ENCODE measurements at regions not wholly inside any gene's neighbourhood (a gene's known extent, or its start where the extent isn't known, plus 50 kb on each side); places are given as distances from the start of the nearest gene placed in this dataset.

DNA sequence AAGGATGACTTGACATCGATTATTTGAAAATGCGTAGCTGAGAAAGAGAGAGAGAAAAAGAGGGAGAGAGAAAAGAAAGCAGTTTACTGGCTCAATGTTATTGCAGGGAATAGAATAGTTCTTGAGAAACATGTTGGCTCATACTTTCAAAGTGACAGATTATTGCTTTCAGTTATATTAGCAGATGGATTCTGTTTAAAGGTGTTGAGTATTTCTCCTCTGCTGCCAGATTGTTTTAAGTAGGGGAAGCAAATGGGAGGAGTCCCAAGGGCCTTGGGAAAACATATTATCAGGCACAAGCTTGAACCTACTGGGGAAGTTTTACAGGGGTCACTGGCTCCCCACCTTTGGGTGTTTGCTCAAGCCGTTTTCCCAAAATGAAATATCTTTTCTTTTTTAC lies 203.8 kb upstream of the SRRM4 start:
- H3K79me2 ChIP-seq (ENCODE audit: insufficient read depth, low read length): no peaks in the 10 kb centered on the region
- TF ChIP-seq CTCF (IDR thresholded peaks at IDR 0.05; ENCODE audit: extremely low read depth, low read depth, low read length): no peak
- no peaks in the 10 kb centered on the region for H3K4me1 ChIP-seq (ENCODE audit: insufficient read depth, low read length)
- H3K4me3 ChIP-seq (ENCODE audit: insufficient read depth, low read length): no peak overlapping the region
- H3K9me3 ChIP-seq (ENCODE audit: low read depth, low read length): no peaks in the 10 kb centered on the region
- no peak overlapping the region for H3K27ac ChIP-seq (ENCODE audit: low read depth, low read length)
- no peaks in the 10 kb centered on the region for H4K20me1 ChIP-seq (ENCODE audit: insufficient read depth, low read length)
- H3K27me3 ChIP-seq (ENCODE audit: insufficient read depth, low read length): no peaks in the 10 kb centered on the region
- H3K36me3 ChIP-seq (ENCODE audit: insufficient read depth, low read length): no peaks in the 10 kb centered on the region
- no peak for DNase-seq (ENCODE audit: insufficient read length, low spot score, missing footprints)
- no peak overlapping the region for H3K4me2 ChIP-seq (ENCODE audit: insufficient read depth, low read length)
- no peak overlapping the region for H2AFZ ChIP-seq (ENCODE audit: low read length)

DNA sequence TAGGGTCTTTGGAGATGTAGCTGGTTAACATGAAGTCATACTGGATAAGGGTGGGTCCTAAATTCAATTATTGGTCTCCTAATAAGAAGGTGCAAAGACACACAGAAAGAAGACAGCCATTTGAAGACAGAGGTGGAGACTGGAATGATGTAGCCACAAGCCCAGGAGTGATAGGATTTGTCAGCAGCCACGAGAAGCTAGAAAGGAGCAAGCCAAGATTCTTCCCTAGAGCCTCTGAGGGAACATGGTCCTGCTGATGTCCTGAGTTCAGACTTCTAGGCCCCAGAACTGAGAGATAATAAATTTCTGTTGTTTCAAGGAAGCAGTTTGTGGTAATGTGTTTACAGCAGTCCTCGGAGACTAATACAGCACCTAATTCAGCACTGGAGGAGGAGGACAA lies 203.3 kb upstream of the SRRM4 start:
- Histone ChIP-seq H2AFZ (ENCODE audit: low read length) (no peak overlapping the region), H3K4me3 (ENCODE audit: insufficient read depth, low read length) (no peak overlapping the region), H4K20me1 (ENCODE audit: insufficient read depth, low read length) (no peaks in the 10 kb centered on the region), H3K27ac (ENCODE audit: low read depth, low read length) (no peak overlapping the region), H3K27me3 (ENCODE audit: insufficient read depth, low read length) (no peaks in the 10 kb centered on the region), H3K9me3 (ENCODE audit: low read depth, low read length) (no peaks in the 10 kb centered on the region), H3K79me2 (ENCODE audit: insufficient read depth, low read length) (no peaks in the 10 kb centered on the region), H3K4me1 (ENCODE audit: insufficient read depth, low read length) (no peaks in the 10 kb centered on the region), H3K4me2 (ENCODE audit: insufficient read depth, low read length) (no peak overlapping the region), H3K36me3 (ENCODE audit: insufficient read depth, low read length) (no peaks in the 10 kb centered on the region)
- no peak for TF ChIP-seq CTCF (IDR thresholded peaks at IDR 0.05; ENCODE audit: extremely low read depth, low read depth, low read length)
- DNase-seq (ENCODE audit: insufficient read length, low spot score, missing footprints): no peak

DNA sequence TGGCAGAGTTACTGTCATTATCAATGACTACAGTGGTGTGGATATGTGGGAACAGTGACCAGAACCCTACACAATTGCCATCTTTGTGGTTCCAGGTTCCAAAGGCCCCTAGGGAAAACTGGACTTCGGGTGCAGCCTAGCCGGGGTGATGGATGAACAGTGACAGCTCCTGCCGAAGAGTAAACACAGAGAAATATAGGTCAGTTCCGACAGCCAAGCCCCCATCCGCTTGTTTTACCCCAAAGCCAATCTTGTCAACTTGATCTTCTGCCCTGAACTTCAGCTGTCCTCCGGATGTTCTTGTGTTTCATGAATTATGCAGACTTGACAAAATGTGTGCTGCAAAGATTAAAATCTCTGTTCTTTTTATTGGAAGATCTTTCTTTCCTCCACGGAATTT lies 200.4 kb upstream of the SRRM4 start:
- Histone ChIP-seq H4K20me1 (ENCODE audit: insufficient read depth, low read length) (no peaks in the 10 kb centered on the region), H3K4me1 (ENCODE audit: insufficient read depth, low read length) (no peaks in the 10 kb centered on the region), H3K9me3 (ENCODE audit: low read depth, low read length) (no peaks in the 10 kb centered on the region), H3K4me3 (ENCODE audit: insufficient read depth, low read length) (no peak overlapping the region), H3K79me2 (ENCODE audit: insufficient read depth, low read length) (no peaks in the 10 kb centered on the region), H3K36me3 (ENCODE audit: insufficient read depth, low read length) (no peaks in the 10 kb centered on the region), H3K4me2 (ENCODE audit: insufficient read depth, low read length) (no peak overlapping the region), H3K27ac (ENCODE audit: low read depth, low read length) (no peak overlapping the region), H3K27me3 (ENCODE audit: insufficient read depth, low read length) (no peaks in the 10 kb centered on the region), H2AFZ (ENCODE audit: low read length) (no peak overlapping the region)
- no peak for DNase-seq (ENCODE audit: insufficient read length, low spot score, missing footprints)
- TF ChIP-seq CTCF (IDR thresholded peaks at IDR 0.05; ENCODE audit: extremely low read depth, low read depth, low read length): no peak

- H3K27ac ChIP-seq (ENCODE audit: low read depth, low read length): no peak overlapping the region
- H3K4me1 ChIP-seq (ENCODE audit: insufficient read depth, low read length): no peaks in the 10 kb centered on the region
- H3K27me3 ChIP-seq (ENCODE audit: insufficient read depth, low read length): no peaks in the 10 kb centered on the region
- DNase-seq (ENCODE audit: insufficient read length, low spot score, missing footprints): no peak
- no peaks in the 10 kb centered on the region for H3K79me2 ChIP-seq (ENCODE audit: insufficient read depth, low read length)
- H3K4me2 ChIP-seq (ENCODE audit: insufficient read depth, low read length): no peak overlapping the region
- H4K20me1 ChIP-seq (ENCODE audit: insufficient read depth, low read length): no peaks in the 10 kb centered on the region
- no peak for TF ChIP-seq CTCF (IDR thresholded peaks at IDR 0.05; ENCODE audit: extremely low read depth, low read depth, low read length)
- H3K36me3 ChIP-seq (ENCODE audit: insufficient read depth, low read length): no peaks in the 10 kb centered on the region
- no peak overlapping the region for H2AFZ ChIP-seq (ENCODE audit: low read length)
- H3K4me3 ChIP-seq (ENCODE audit: insufficient read depth, low read length): no peak overlapping the region
- no peaks in the 10 kb centered on the region for H3K9me3 ChIP-seq (ENCODE audit: low read depth, low read length)
These were observed 199.6 kb upstream of the SRRM4 start for GRCh38 chr12:118781692-118782091.
